ENCODE measurements at regions not wholly inside any gene's neighbourhood (a gene's known extent, or its start where the extent isn't known, plus 50 kb on each side); places are given as distances from the start of the nearest gene placed in this dataset.

DNA sequence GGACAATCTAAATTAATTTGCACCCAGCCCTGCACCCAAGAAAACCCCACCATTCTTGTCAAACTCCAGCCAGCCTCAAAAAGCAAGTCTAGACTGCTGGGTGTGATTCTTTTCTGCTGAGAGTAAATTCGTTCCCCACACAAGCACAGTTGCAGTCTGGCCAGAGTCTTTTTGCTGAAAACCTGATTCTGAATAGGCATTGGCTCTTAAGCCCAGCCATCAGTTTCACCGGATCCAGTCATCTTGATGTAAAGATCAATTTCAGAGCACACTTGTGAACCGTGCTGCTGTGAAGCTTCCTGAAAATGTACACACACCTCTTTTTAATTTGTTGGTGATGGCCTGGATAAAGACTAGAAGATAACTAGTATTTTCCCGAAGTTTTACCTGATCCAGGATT is 159.4 kb upstream of the GGTLC1 start:
- ATAC-seq (no peak), DNase-seq (ENCODE audit: low spot score) (no peak)

DNA sequence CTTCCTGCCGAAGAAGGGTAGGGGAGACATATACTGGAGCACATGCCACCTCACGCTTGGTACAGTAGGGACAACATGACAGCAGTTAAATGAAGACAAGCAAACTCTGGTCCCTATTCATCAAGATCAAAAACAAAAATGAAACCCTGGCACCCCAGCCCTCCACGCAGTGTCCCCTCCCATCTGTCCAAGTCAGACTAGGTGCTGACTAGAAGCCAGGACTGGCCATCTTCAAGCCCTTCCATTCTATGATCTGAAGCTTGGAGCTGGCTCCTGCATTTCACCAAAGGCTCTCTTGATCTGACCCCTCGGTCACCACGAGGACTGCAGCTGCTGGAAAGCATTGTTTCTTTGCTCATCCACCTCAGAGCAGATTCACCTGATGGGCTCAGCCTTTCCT is 158.9 kb upstream of the GGTLC1 start:
- DNase-seq (ENCODE audit: low spot score) = no peak
- no peak for ATAC-seq

DNA sequence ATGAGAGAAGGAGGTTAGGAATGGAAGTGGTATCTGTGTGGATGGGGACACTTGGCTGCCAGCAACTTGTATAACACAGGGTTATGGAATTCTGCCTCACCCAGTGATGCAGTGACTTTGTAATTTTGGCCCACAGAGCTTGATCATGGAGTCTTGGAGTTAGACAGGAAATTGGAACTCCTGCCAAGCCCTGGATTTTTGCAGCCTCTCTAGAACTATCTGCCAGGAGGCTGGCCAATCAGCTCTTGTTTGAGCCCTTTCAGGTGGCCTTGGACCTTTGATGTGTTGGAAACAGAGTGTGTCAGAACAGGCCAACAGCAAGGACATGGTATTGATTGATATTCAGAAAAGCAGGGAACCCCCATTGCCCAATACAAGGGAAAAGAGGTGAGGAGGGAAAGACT is 157.7 kb upstream of the GGTLC1 start:
- DNase-seq (ENCODE audit: low spot score) = peak; percentile 91
- ATAC-seq = peak; percentile 56

DNA sequence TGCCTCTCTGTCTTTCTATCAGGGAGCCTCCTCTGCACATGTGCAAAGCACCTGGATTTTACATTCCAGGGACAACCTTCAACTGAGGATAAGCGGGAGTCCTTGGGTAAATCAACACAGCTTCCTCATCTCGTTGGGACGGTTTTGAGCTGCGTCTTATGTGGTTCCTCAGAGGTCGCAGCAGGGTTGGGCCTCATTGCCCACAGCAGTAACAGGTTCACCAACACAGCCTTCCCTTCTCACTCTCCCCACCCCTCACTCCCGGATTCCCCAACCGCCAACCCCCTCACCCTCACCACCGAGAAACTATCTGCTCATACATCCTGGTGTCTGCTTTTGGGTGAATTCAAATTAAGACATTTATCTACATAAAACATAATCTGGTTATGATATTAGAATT is 155.8 kb upstream of the GGTLC1 start:
- no peak for ATAC-seq

DNA sequence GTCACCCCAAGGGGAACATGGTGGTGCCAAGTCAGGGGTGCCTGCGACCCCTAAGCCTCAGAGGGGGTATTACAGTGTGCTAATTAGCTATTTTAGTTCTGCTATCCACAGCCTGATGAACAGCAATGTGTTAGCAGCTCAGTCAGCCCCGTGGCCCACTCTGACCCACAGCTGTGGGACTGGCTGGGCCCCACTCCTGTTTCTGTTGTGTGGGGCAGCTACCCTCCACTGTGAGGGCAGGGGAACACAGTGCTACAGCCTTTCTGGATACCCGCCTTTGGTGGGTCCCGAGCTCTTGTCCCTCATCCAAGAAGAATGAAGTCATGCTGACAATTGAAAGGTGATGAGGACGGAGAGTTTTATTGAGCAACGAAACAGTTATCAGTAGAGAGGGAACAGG is 152.5 kb upstream of the GGTLC1 start:
- DNase-seq (ENCODE audit: low spot score) (no peak), ATAC-seq (no peak)

More for the DNA sequence above, 155.8 kb upstream of the GGTLC1 start:
- no peak for DNase-seq (ENCODE audit: low spot score)

DNA sequence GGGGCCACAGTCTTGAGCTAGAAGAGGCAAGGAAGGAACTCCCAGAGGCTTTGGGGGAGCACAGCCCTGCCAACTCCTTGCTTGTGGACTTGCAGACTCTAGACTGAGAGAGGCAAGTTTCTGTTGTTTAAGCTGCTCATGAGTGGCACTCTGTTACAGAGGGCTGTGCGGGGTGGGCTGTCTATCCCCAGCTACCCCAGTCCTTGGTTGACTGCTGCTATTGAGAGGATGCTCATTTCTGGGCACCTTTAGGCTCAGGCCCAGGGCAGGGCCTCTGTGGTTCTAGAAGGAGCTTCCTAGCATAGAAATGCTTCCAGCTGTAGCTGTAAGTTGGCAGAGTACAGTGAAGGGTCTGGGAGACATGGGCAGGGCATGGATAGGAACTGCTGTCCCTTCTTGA is 151.3 kb upstream of the GGTLC1 start:
- ATAC-seq = no peak
- no peak for DNase-seq (ENCODE audit: low spot score)

DNA sequence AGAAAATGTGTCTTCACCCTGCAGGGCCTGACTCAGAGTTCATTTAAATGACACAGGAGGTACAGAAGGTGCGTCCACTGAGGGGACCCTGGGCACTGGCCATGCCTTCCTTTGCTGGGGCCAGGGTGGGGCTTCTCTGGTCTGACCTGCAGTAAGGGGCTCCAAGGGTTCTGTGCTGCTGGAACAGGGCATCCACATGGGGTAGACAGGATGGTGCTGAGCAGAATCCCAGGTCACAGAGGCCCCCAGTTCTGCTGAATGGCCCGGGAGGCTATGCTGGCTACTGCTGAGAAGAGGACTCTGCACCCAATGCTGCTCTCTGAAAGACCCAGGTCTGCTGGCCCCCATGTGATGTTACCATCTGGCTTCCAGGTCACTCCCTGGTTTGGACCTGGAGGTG is 150.4 kb upstream of the GGTLC1 start:
- ATAC-seq (no peak), DNase-seq (ENCODE audit: low spot score) (no peak)

DNA sequence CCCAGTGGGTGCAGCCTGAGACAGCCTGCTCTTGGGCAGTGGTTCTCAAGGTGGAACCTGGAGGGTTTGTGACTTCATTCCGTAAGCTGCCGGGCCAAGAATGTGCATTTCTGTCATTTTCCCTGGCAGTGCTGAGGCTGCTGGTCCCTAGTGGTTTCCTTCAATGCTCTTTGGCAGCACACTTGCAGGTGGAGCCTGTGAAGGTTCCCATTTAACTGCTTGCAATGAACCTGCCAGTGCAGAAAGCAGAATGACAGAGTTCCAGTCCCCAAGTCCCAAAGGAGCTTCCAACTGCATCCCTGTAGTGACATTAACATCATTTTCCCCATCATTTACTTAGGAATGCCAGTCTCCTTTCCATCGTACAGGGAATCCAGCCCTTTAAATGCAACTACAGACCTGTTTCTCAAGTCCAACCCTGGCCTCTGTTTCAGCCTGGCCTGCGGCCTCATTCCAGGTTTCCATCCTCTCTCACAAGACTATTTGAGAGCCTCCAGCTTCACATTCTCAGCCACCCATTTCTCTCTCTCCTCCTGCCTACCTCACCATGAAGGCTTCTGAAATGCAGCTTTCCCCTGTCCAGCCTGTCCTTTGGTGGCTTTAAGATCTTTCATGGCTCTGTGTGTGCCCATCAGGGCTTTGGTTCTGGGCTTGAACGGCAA is 149.7 kb upstream of the GGTLC1 start:
- DNase-seq (ENCODE audit: low spot score) (no peak), ATAC-seq (no peak)

DNA sequence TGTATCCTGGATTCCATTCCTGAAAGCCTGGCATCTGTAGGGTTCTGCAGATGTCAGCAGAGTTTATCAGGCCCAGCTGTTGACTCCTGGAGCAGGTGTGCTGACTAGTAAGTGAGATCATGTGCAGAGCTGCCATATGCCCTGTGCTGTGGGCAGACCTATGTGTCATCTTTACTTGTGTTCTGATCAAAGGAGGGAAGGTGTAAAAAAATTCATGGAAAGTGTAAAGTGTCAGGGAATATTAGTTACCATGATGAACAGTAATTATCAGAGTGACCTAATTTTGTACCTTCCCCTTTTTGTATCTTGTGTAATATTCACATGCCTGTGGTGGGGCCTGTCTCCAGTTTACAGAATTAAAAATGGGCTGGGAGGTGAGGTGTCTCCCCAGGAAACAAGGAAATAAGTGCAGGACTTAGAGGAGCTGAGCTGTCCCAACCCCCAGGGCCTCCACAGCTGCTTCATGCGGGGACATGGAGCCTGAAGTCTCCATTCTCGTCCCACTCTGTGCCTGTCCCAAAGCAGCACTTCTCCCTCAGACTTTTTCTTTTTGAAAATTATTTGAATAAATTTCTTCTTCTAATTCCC is 148.2 kb upstream of the GGTLC1 start:
- ATAC-seq (no peak), DNase-seq (ENCODE audit: low spot score) (no peak)

DNA sequence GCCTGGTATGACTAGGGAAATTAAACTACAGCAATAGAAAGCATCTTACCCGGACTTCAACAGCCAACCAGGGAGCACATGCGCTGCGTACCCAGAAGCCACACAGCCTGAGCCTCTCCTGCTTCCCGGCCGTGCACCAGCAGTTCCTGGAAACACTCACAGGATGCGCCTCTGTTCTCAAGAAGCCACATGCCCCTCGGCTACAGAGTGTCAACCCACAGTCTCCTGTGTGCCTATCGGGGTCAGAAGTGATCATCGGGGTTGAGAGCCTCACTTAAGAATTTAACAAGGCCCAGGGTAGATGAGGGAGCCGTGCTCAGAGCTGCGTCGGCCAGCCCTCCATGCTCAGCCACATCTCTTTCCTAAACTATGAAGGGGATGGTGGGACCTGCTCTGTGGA is 147.2 kb upstream of the GGTLC1 start:
- DNase-seq (ENCODE audit: low spot score) = no peak
- ATAC-seq = no peak

DNA sequence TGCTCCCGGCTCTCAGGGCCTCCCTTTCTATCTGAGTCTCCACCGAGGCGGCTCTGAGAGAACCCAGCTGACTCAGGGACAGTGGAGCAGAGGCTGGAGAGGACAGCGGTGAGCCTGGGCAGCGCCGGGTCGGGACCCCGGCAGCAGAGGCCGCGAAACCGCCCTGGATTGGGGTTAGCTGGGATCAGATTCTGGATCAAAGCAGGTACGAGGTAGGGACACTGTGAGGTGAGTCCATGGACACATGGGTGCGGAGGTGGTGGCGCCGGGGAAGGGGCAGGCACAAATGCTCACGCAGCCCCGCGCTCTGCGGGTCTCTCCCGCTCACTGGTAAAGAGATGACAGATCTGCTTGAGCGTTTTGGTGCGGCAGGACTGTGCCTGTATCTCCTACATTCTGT is 146.4 kb upstream of the GGTLC1 start:
- DNase-seq (ENCODE audit: low spot score) (no peak), ATAC-seq (no peak)

DNA sequence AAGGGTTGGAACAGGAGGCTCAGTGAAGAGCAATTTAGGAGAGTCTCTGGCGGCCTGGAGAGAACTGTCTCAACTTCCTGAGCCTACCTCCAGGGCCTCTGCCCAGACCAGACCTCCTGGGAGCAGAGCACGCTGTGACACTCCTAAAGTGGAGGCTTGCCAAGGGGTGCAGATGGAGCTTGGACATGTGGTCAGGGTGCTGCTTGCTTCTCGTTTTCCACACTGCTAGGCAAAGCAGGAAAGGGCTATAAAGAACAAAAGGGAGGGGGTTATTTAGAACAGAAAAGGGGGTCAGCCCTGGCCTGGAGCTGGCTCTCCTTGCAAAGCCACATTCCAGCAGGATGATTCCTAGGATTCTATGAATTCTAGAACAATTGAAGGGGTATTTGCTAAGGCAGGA is 145.7 kb upstream of the GGTLC1 start:
- DNase-seq (ENCODE audit: low spot score) (no peak), ATAC-seq (peak; percentile 83)

DNA sequence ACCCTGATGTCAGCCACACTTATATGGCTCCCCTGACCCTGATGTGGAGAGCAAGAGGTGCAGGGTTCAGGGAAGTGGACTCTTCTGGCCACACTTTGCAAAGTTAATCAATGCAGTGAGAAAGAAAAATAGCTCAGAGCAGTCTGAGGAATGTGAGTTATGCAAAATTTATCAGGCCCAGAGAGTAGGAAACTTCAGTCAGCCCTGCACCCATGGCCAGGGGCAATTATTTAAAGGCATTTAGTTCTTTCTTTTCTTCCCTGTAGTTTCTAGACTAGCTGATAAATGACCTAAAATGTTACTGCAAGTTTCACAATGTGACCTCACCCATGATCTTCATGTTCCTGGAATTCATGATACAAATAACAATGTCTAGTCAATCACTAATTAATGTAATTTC is 143.7 kb upstream of the GGTLC1 start:
- ATAC-seq (no peak), DNase-seq (ENCODE audit: low spot score) (no peak)

DNA sequence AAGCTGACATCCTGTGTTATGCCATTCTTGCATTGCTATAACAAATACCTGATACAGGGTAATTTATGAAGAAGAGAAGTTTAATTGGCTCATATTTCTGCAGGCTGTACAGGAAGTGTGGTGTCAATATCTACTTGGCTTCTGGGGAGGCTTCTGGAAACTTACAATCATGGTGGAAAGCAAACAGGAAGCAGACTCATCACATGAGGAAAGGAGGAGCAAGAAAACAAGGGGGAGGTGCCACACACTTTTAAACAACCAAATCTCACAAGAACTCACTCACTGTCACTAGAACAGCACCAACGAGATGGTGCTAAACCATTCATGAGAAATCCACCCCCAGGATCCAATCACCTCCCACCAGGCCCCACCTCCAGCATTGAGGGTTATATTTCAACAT is 143.1 kb upstream of the GGTLC1 start:
- ATAC-seq (no peak), DNase-seq (ENCODE audit: low spot score) (no peak)

DNA sequence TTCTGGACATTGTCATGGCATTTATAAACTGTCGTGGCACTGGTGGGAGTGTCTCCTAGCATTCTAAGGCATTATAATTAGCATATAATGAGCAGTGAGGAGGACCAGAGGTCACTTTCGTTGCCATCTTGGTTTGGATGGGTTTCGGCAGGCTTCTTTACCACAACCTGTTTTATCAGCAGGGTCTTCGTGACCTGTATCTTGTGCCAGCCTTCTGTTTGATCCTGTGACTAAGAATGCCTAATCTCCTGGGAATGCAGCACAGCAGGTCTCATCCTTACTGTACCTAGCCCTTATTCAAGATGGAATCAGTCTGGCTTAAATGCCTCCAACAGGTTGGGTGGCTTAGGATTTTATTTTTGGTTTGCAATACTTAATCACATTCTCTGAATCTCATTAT is 142.7 kb upstream of the GGTLC1 start:
- no peak for ATAC-seq
- DNase-seq (ENCODE audit: low spot score) = no peak

DNA sequence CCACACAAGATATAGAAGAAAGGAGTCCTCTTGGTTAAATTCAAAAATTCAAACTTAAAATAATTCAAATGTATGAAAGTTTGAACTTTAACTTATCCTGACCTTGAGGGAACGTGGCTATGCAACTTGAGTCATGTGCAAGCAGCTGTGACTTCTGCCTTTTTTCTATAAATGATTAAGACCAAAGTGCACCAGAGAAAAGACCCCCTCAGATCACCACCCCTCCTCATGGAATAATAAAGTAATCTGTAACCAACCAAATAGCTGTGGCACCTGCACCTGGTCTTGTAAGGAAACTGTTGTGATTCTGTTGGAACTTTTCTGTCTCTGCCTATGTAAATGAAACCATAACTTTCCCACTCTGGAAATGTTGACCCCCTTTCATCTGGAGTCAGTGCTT is 141.1 kb upstream of the GGTLC1 start:
- DNase-seq (ENCODE audit: low spot score) (no peak), ATAC-seq (no peak)

DNA sequence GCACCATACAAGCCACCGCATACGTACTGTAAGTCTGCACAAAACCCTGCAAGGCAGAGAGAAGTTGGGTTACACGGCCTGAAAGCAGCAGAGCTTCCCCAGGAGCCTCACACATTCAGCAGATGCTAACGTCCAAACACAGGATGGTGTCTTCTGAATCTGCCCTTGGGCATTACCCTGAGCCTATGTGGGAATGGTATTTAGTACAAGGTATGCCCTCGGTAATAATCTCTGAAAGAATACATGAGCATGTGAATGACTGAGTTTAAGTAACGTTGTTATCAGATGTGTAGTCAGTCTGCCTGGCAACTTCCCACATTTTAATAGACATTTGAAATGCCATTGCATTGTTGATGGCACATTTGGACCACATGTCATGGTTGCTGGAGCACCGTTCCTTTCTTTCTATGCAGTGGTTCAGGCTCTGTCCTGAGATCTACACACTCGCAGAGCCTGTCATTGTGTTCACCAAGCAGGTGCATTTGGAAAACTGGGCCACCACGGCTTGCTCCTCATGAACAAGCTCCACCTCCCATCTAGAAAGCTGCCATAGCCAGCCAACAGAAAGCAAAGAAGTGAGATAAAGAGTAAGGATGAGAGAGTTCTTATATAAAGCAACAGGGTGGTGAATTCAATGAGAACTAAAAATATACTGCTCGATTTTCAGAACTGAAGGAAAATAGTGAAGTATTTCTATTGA is 136.5 kb upstream of the GGTLC1 start:
- ATAC-seq (no peak), DNase-seq (ENCODE audit: low spot score) (no peak)

DNA sequence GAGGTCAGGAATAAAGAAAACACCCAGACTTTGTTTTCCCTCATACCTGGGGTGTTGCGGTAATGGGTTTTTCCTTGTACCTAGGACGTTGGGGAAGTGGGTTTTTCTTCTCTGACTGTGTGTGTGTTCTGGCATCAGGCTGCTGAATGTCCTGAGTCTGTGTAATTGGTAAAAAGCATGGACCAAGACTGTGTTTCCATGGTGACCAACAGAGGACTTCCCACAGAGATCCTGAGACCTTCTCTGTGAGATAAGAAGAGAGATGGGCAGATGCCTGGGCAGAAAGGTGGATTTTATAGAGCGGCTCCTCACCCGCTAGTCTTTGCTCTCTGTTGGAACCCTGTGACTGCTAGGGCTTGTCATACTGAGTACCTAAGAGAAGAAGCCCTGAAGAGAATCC is 135.4 kb upstream of the GGTLC1 start:
- ATAC-seq (no peak), DNase-seq (ENCODE audit: low spot score) (no peak)

DNA sequence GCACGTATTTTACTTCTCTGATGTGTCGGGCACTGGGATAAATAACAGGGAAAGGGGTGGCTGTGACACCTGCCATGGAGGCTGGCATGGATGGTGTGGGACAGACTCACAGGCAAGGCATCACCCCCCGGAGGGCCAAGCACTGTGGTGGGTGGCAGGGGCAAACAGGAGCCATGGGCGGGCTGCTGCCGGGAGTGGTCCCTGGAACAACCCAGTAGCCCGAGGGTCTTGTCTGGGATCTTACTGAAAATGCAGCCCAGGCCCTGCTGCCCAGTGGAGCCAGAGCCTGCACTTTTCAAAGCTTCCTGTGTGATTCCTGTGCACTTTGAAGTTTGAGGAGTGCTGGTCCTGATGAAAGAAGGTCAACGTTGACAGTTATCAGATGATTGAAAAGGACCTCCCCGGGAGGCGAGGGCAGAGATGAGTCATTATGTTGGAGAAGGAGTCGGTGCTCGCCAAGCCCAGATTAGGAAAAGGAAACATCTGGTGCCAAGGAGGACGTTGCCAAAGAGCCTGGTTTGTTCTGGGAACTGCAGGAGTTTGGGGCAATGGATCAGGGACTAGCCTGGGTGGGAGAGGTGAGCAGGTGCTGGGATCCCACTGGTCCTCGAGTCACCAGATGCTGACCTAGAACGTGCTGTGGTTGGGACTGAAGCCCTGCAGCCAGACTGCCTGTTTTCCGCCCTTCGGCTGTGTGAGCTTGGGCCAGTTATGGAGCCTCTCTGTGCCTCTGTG is 130.0 kb upstream of the GGTLC1 start:
- ATAC-seq (no peak), DNase-seq (ENCODE audit: low spot score) (no peak)

DNA sequence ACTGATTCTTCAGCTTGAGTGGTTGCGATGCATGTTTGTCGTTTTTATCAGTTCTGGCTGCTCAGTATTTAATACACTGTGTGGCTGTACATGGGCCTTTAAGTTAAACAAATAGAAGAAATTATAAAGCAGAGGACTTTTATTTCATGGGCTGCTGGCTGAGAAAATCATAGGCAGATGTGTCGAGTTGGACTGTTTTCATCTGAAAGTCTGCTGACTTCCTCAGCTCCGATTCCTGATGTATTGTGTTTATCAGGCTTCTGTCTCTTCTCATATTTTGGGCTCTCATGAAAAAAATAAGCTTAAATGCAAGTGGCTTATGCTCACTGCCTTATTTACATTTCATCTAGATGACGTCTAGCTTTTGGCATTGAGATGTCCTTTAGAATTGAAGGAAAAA is 129.5 kb upstream of the GGTLC1 start:
- no peak for DNase-seq (ENCODE audit: low spot score)
- no peak for ATAC-seq

DNA sequence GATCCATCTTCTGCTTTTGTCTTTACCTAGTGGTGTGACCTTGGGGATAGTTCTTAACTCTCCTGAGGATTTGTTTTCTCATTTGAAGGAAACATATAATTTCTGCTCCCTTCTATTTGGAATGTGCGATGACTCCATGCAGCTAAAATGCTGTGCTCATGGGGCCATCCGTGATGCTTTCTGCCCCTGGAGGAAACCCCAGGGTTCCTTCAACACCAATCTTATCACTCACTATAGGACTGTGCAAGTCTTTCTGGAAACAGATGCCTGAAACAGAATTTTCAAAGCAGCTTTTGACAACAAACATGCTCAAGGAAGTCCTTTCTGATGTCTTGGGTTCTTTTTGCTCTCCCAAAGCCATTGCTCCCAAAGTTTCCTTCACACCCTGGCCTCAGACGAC is 128.8 kb upstream of the GGTLC1 start:
- DNase-seq (ENCODE audit: low spot score) (no peak), ATAC-seq (no peak)

DNA sequence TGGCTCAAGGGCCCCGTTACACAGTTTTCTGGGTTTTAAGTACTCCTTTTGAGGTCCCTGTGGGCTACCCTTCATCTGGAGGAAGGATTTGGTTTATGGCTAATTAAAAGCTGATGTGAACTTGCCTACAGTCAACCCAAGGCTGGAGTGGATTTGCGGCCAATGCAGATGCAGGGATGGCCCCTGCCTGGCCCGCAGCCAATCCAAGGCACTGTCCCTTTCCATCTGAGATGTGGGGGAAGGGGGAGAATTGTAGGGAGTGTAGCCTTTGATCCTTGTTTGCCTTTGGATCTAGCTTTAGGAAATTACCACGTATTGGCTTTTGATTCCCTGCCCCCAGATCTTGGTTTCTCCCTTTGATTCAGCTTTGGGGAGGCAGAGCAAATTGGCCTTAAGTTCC is 128.0 kb upstream of the GGTLC1 start:
- DNase-seq (ENCODE audit: low spot score) (no peak), ATAC-seq (no peak)
